DND-41 (cell line): ENCODE measurements at regions not wholly inside any gene's neighbourhood (a gene's known extent, or its start where the extent isn't known, plus 50 kb on each side); places are given as distances from the start of the nearest gene placed in this dataset.

Experiments used
- EZH2 ChIP-seq: IDR thresholded peaks from 3 replicates; pipeline ENCODE4 v1.6.1; 2012; ENCODE audit warnings: borderline replicate concordance, low read depth, mild to moderate bottlenecking, moderate library complexity, low read length, inconsistent platforms; ENCODE audit not compliant: severe bottlenecking
- TF ChIP-seq, protein P1 (sequence below): IDR thresholded peaks from 2 replicates; pipeline ENCODE4 v1.5.1; 2012; ENCODE audit warnings: borderline replicate concordance, low read length, moderate library complexity, mild to moderate bottlenecking; ENCODE audit not compliant: poor library complexity, severe bottlenecking; ENCODE audit errors: extremely low read depth

GRCh38 chr11:87431392-87431791 is 393.7 kb downstream of the TMEM135 start:
- no peak for TF ChIP-seq EZH2
- TF ChIP-seq, protein P1, sequence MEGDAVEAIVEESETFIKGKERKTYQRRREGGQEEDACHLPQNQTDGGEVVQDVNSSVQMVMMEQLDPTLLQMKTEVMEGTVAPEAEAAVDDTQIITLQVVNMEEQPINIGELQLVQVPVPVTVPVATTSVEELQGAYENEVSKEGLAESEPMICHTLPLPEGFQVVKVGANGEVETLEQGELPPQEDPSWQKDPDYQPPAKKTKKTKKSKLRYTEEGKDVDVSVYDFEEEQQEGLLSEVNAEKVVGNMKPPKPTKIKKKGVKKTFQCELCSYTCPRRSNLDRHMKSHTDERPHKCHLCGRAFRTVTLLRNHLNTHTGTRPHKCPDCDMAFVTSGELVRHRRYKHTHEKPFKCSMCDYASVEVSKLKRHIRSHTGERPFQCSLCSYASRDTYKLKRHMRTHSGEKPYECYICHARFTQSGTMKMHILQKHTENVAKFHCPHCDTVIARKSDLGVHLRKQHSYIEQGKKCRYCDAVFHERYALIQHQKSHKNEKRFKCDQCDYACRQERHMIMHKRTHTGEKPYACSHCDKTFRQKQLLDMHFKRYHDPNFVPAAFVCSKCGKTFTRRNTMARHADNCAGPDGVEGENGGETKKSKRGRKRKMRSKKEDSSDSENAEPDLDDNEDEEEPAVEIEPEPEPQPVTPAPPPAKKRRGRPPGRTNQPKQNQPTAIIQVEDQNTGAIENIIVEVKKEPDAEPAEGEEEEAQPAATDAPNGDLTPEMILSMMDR = no peak
